Heart left ventricle (tissue), 16 donors: ENCODE measurements at regions not wholly inside any gene's neighbourhood (a gene's known extent, or its start where the extent isn't known, plus 50 kb on each side); places are given as distances from the start of the nearest gene placed in this dataset.

Experiments
- ATAC-seq, 4 donors: fragments of 200-7000 bp; cut with Tn5 transposase; one replicate each; pipeline ENCODE4 v1.9.1; 2020 to 2022; ENCODE audit warnings: moderate library complexity in 4 of 4, mild to moderate bottlenecking in 3 of 4, moderate number of reproducible peaks in 1 of 4
- DNase-seq, 5 donors: peaks; one replicate each; pipeline ENCODE4 v3.0.0-alpha.2; 2020
- H3K27ac ChIP-seq, 12 donors: fragments of 200-600 bp; sonication (generic) in 4 of 12; one replicate each; pipeline versions ENCODE4 v1.5.0 to v1.8.0; 2016 to 2022; ENCODE audit warnings: mild to moderate bottlenecking in 2 of 12
- H3K27me3 ChIP-seq, 9 donors: fragments of 200-600 bp; sonication (generic) in 2 of 9; one replicate each; pipeline versions ENCODE4 v1.5.1 to v1.8.0; 2016 to 2022; ENCODE audit warnings: mild to moderate bottlenecking in 3 of 9
- H3K36me3 ChIP-seq, 9 donors: fragments of 200-600 bp; sonication (generic) in 2 of 9; one replicate each; pipeline versions ENCODE4 v1.5.0 to v1.8.0; 2018 to 2022; ENCODE audit warnings: mild to moderate bottlenecking in 2 of 9
- H3K4me1 ChIP-seq, 12 donors: fragments of 200-600 bp; sonication (generic) in 4 of 12; one replicate each; pipeline versions ENCODE4 v1.5.0 to v1.8.0; 2016 to 2022; ENCODE audit warnings: mild to moderate bottlenecking in 3 of 12
- H3K4me3 ChIP-seq, 12 donors: fragments of 200-600 bp; sonication (generic) in 4 of 12; one replicate each; pipeline versions ENCODE4 v1.5.0 to v1.8.0; 2017 to 2022; ENCODE audit warnings: mild to moderate bottlenecking in 9 of 12, moderate library complexity in 4 of 12
- H3K9me3 ChIP-seq, 12 donors: fragments of 200-600 bp; sonication (generic) in 4 of 12; one replicate each; pipeline versions ENCODE4 v1.5.0 to v1.8.0; 2016 to 2022; ENCODE audit warnings: mild to moderate bottlenecking in 1 of 12
- CTCF ChIP-seq, 12 donors: fragments of 200-600 bp; sonication (generic) in 4 of 12; IDR thresholded peaks; one replicate each; pipeline versions ENCODE4 v1.5.0 to v1.8.0; 2018 to 2022; ENCODE audit warnings: antibody characterized with exemption in 12 of 12, mild to moderate bottlenecking in 5 of 12
- POLR2A ChIP-seq, 2 donors: fragments of 450-650 bp; IDR thresholded peaks; one replicate each; pipeline ENCODE4 v1.6.1; 2017; ENCODE audit warnings: antibody characterized with exemption in 2 of 2, mild to moderate bottlenecking in 2 of 2, moderate library complexity in 2 of 2
- WGBS, 4 donors: extraction: QIAGEN DNeasy Blood & Tissue Kit in 2 of 4; methylation state at CpG; one replicate each; pipeline versions ENCODE4 v1.1.5 to v1.1.7; 2013 to 2018; 5-methylcytosine and 5-hydroxymethylcytosine counted together
- intact Hi-C, 10 donors: fragments of 100-400 bp; cut with DNase I; formaldehyde crosslinking; loops; one replicate each; pipeline versions ENCODE4 v1.11.1 to v1.14.2; 2022
- donor health status: ischemic (EF 13 %, LVEDD 7.1; RV severe dilation, severe dysfunction).
- donor health status: healthy with polysubstance abuse.
- donor health status: DM: no; HTN: yes; CAD: no.
- donor health status: DM: no; HTN: no; CAD: no.
- donor health status: ischemic (EF 25% LVEDD 6.9; RV normal size, moderate dysfunction).
- donor health status: ischemic (EF 25% LVEDD 5.7; RV mildly dilated, moderate dysfunction).
- donor health status: healthy.
- donor health status: DM: yes; HTN: yes; CAD: no.
- donor health status: ischemic (EF 35%, LVEDD 5.7; RV mildly dilated, moderate dysfunction).
- donor health status: nonischemic (EF 11% LVEDD 7.7; RV severe dilation, severe dysfunction).
- donor health status: DM: yes; HTN: yes; CAD: no.
- donor health status: PGD.
- donor health status: ischemic (EF 29% LVEDD 5.4; RV normal size, mild dysfunction).
- donor health status: nonischemic (EF 23%, LVEDD 6.1; RV moderate dilation, normal function).

GRCh38 chr7:92997719-92998118, 120.1 kb downstream of the SAMD9 start:
- DNase-seq (no peak), ATAC-seq (no peak)
- Histone ChIP-seq H3K27me3 (no peaks in the 10 kb centered on the region), H3K27ac (no peak overlapping the region), H3K36me3 (no peaks in the 10 kb centered on the region), H3K4me1 (no peaks in the 10 kb centered on the region), H3K9me3 (no peaks in the 10 kb centered on the region), H3K4me3 (no peak overlapping the region)
- intact Hi-C loops: no loop called here
- no peak for TF ChIP-seq POLR2A (IDR thresholded peaks at IDR 0.05)
- TF ChIP-seq CTCF (IDR thresholded peaks at IDR 0.05): no peak

GRCh38 chr7:92997152-92997551, 120.6 kb downstream of the SAMD9 start:
- intact Hi-C loops: no loop called here
- DNase-seq: no peak

GRCh38 chr7:92994901-92995300, 122.9 kb downstream of the SAMD9 start:
- 48 to 66% (median 59%) methylated on average over 2 of the region's 2 CpGs for WGBS, 4 donors
- H3K4me3 ChIP-seq: no peak overlapping the region
- H3K27me3 ChIP-seq: no peaks in the 10 kb centered on the region
- DNase-seq: no peak
- H3K9me3 ChIP-seq: no peaks in the 10 kb centered on the region
- H3K36me3 ChIP-seq: no peaks in the 10 kb centered on the region
- H3K4me1 ChIP-seq: no peaks in the 10 kb centered on the region
- TF ChIP-seq CTCF (IDR thresholded peaks at IDR 0.05): no peak
- ATAC-seq: no peak
- no peak overlapping the region for H3K27ac ChIP-seq
- intact Hi-C loops: no loop called here

More at GRCh38 chr7:92997152-92997551, 120.6 kb downstream of the SAMD9 start:
- H3K9me3 ChIP-seq: no peaks in the 10 kb centered on the region
- H3K36me3 ChIP-seq: no peaks in the 10 kb centered on the region
- H3K27ac ChIP-seq: no peak overlapping the region
- 23 to 57% (median 42%) methylated on average over 2 of the region's 2 CpGs for WGBS, 4 donors
- ATAC-seq: no peak
- TF ChIP-seq CTCF (IDR thresholded peaks at IDR 0.05) (no peak), POLR2A (IDR thresholded peaks at IDR 0.05) (no peak)
- H3K27me3 ChIP-seq: no peaks in the 10 kb centered on the region
- H3K4me1 ChIP-seq: no peaks in the 10 kb centered on the region
- H3K4me3 ChIP-seq: no peak overlapping the region

GRCh38 chr7:92992932-92993331, 124.8 kb downstream of the SAMD9 start:
- Histone ChIP-seq H3K4me3 (no peak overlapping the region), H3K9me3 (no peaks in the 10 kb centered on the region), H3K36me3 (no peaks in the 10 kb centered on the region), H3K27me3 (no peaks in the 10 kb centered on the region), H3K4me1 (no peaks in the 10 kb centered on the region), H3K27ac (no peak overlapping the region)
- no peak for DNase-seq
- 88 to 98% (median 91%) methylated on average over 1 of the region's 1 CpG for WGBS, 4 donors
- intact Hi-C loops: no loop called here
- ATAC-seq: no peak
- no peak for TF ChIP-seq POLR2A (IDR thresholded peaks at IDR 0.05)
- no peak for TF ChIP-seq CTCF (IDR thresholded peaks at IDR 0.05)
